SK-N-SH (cell line): ENCODE measurements at regions not wholly inside any gene's neighbourhood (a gene's known extent, or its start where the extent isn't known, plus 50 kb on each side); places are given as distances from the start of the nearest gene placed in this dataset.

Experiments used
- CTCF ChIA-PET: fragments of 300-600, 350-600 bp; formaldehyde crosslinking; extraction: SDS; loops from one replicate; lab custom pipeline; 2021; lab: Yijun Ruan, JAX
- POLR2A ChIA-PET: fragments of 350-600 bp; sonication (Branson Sonifier 250); formaldehyde crosslinking; extraction: SDS; loops from one replicate; lab custom pipeline; 2020; ENCODE audit warnings: antibody characterized with exemption, inconsistent platforms; lab: Yijun Ruan, JAX
- DNase-seq: peaks from one replicate; pipeline ENCODE4 v3.0.0; 2012
- H2AFZ ChIP-seq: fragments of 200-600 bp; sonication (generic); 2 replicates; pipeline ENCODE4 v1.8.1; 2016; ENCODE audit warnings: antibody characterized with exemption, mild to moderate bottlenecking, low read depth
- H3F3A ChIP-seq: fragments of 200-600 bp; sonication (generic); replicated peaks from 2 replicates; pipeline ENCODE3; 2016; ENCODE audit warnings: antibody characterized with exemption, mild to moderate bottlenecking; ENCODE audit not compliant: insufficient read depth
- H3K27ac ChIP-seq, 2 experiments: fragments of 200-500 bp in 1 of 2; fragments of 200-600 bp in 1 of 2; sonication (Bioruptor generic) in 1 of 2; sonication (generic), shearing (Covaris generic) in 1 of 2; 2 replicates each; pipeline versions ENCODE4 v1.5.1 to v1.6.1; 2014 to 2016; ENCODE audit warnings: low read depth in 2 of 2, inconsistent platforms in 1 of 2, low read length in 1 of 2, mild to moderate bottlenecking in 1 of 2, mixed read lengths in 1 of 2
- H3K27me3 ChIP-seq: fragments of 200-600 bp; sonication (generic), shearing (Covaris generic); 2 replicates; pipeline ENCODE4 v1.6.1; 2016; ENCODE audit warnings: mixed run types; ENCODE audit not compliant: insufficient read depth
- H3K36me3 ChIP-seq, 2 experiments: fragments of 200-500 bp in 1 of 2; fragments of 200-600 bp in 1 of 2; sonication (Bioruptor generic) in 1 of 2; sonication (generic) in 1 of 2; replicated peaks in 1 of 2; 2 replicates each; pipeline versions ENCODE3 to v1.5.1; 2014 to 2016; ENCODE audit warnings: low read length in 1 of 2, mild to moderate bottlenecking in 1 of 2; ENCODE audit not compliant: insufficient read depth in 2 of 2, control insufficient read depth in 1 of 2
- H3K4me1 ChIP-seq, 2 experiments: fragments of 200-500 bp in 1 of 2; fragments of 200-600 bp in 1 of 2; sonication (Bioruptor generic) in 1 of 2; sonication (generic), shearing (Covaris generic) in 1 of 2; 2 replicates each; pipeline versions ENCODE4 v1.5.1 to v1.6.1; 2014 to 2016; ENCODE audit warnings: low read depth in 1 of 2, low read length in 1 of 2, mixed run types in 1 of 2; ENCODE audit not compliant: insufficient read depth in 2 of 2, control insufficient read depth in 1 of 2
- H3K4me2 ChIP-seq: fragments of 200-600 bp; sonication (generic), shearing (Covaris generic); 2 replicates; pipeline ENCODE4 v1.6.1; 2017; ENCODE audit warnings: mixed run types
- H3K4me3 ChIP-seq, 2 experiments: fragments of 200-500 bp in 1 of 2; fragments of 200-600 bp in 1 of 2; sonication (Bioruptor generic) in 1 of 2; sonication (generic), shearing (Covaris generic) in 1 of 2; 2 replicates each; pipeline versions ENCODE4 v1.5.1 to v1.8.1; 2014 to 2016; ENCODE audit warnings: low read depth in 2 of 2, inconsistent platforms in 1 of 2, low read length in 1 of 2, mild to moderate bottlenecking in 1 of 2, mixed read lengths in 1 of 2, moderate library complexity in 1 of 2
- H3K79me2 ChIP-seq: fragments of 200-600 bp; sonication (generic); 2 replicates; pipeline ENCODE4 v1.8.1; 2017; ENCODE audit warnings: mild to moderate bottlenecking; ENCODE audit not compliant: insufficient read depth
- H3K9ac ChIP-seq: fragments of 200-600 bp; sonication (generic); 2 replicates; pipeline ENCODE4 v1.6.1; 2017; ENCODE audit warnings: mixed run types
- H3K9me2 ChIP-seq: fragments of 200-600 bp; sonication (generic); 2 replicates; pipeline ENCODE4 v1.6.1; 2017; ENCODE audit warnings: mixed run types
- H3K9me3 ChIP-seq: fragments of 200-600 bp; sonication (generic); 2 replicates; pipeline ENCODE4 v1.6.1; 2017; ENCODE audit warnings: mixed run types, mild to moderate bottlenecking, moderate library complexity
- H4K20me1 ChIP-seq: fragments of 200-600 bp; sonication (generic); 2 replicates; pipeline ENCODE4 v1.6.1; 2017; ENCODE audit warnings: mild to moderate bottlenecking, mixed run types; ENCODE audit not compliant: insufficient read depth
- CHD2 ChIP-seq: fragments of 150-350 bp; IDR thresholded peaks from 2 replicates; pipeline ENCODE4 v1.6.1; 2018; ENCODE audit warnings: low read length; ENCODE audit not compliant: partially characterized antibody
- ELF1 ChIP-seq: IDR thresholded peaks from 2 replicates; pipeline ENCODE4 v1.4.0; 2012
- EZH2phosphoT487 ChIP-seq: fragments of 200-600 bp; sonication (generic); IDR thresholded peaks from 2 replicates; pipeline ENCODE4 v1.6.1; 2017; ENCODE audit warnings: low read depth, mixed run types, mild to moderate bottlenecking, antibody characterized with exemption, moderate library complexity, borderline replicate concordance
- FOSL2 ChIP-seq: IDR thresholded peaks from 2 replicates; pipeline ENCODE4 v1.4.0; 2012; ENCODE audit warnings: low read depth, mild to moderate bottlenecking, moderate library complexity, borderline replicate concordance
- FOXJ3 ChIP-seq: sonication (generic); formaldehyde crosslinking; IDR thresholded peaks from 2 replicates; pipeline ENCODE4 v1.5.1; 2020; ENCODE audit warnings: mild to moderate bottlenecking, missing genetic modification reagents
- GABPA ChIP-seq: IDR thresholded peaks from 2 replicates; pipeline ENCODE4 v1.4.0; 2012; ENCODE audit warnings: low read depth, mild to moderate bottlenecking
- MXI1 ChIP-seq: IDR thresholded peaks from 2 replicates; pipeline ENCODE4 v1.6.1; 2012; ENCODE audit warnings: mild to moderate bottlenecking, low read depth, low read length, improper control_type of control experiment
- NFIC ChIP-seq: IDR thresholded peaks from 2 replicates; pipeline ENCODE4 v1.4.0; 2012; ENCODE audit warnings: borderline replicate concordance
- NRF1 ChIP-seq: IDR thresholded peaks from 2 replicates; pipeline ENCODE4 v1.6.1; 2012; ENCODE audit warnings: low read depth, mild to moderate bottlenecking, low read length
- RCOR1 ChIP-seq: fragments of 150-350 bp; IDR thresholded peaks from 2 replicates; pipeline ENCODE4 v1.6.1; 2017; ENCODE audit warnings: antibody characterized with exemption, low read length
- RFX5 ChIP-seq: IDR thresholded peaks from 2 replicates; pipeline ENCODE4 v1.6.1; 2012; ENCODE audit warnings: mild to moderate bottlenecking, improper control_type of control experiment, low read length
- RXRA ChIP-seq: IDR thresholded peaks from 2 replicates; pipeline ENCODE4 v1.4.0; 2012; ENCODE audit warnings: low read depth, mild to moderate bottlenecking, borderline replicate concordance
- SMC3 ChIP-seq: IDR thresholded peaks from 2 replicates; pipeline ENCODE4 v1.6.1; 2012; ENCODE audit warnings: low read depth, low read length, improper control_type of control experiment
- TCF12 ChIP-seq: IDR thresholded peaks from 2 replicates; pipeline ENCODE4 v1.4.0; 2012
- WGBS: methylation state at CpG from one replicate; pipeline ENCODE4 v1.1.6; 2017; ENCODE audit warnings: low lambda C conversion rate; 5-methylcytosine and 5-hydroxymethylcytosine counted together
- TF ChIP-seq, protein P1 (sequence below): IDR thresholded peaks from 2 replicates; pipeline ENCODE4 v1.6.1; 2012; ENCODE audit warnings: mild to moderate bottlenecking, low read depth, low read length, moderate library complexity
- TF ChIP-seq, protein P2 (sequence below): IDR thresholded peaks from 2 replicates; pipeline ENCODE4 v1.4.0; 2012; ENCODE audit warnings: low read depth, borderline replicate concordance
- TF ChIP-seq, protein P3 (sequence below): IDR thresholded peaks from 2 replicates; pipeline ENCODE4; 2012

DNA sequence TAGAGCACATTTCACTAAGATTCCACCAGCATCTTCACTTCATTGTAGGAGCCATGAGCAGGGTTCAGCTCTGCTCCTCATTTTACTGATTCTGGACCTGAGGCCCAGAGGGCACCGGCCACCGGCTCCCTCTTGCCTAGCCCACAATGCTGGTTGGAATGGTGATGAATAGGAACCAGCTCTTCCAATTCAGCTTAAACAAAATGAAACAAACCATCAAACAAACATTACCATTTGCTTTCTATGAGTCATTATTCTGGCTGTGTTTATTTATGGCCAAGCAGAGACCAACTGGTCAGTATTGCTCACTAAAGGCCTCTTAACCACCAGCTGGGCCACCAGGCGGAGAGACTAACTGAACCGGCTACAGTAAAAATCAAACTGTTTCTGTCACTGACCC, 176.7 kb downstream of the MTX2 start:
- Histone ChIP-seq H3K4me1 (no peaks in the 10 kb centered on the region; a peak in 1 of 4 replicates), H3K9me3 (no peaks in the 10 kb centered on the region), H4K20me1 (no peaks in the 10 kb centered on the region), H3K27ac (no peak overlapping the region), H3K27me3 (no peaks in the 10 kb centered on the region), H3K4me3 (no peak overlapping the region), H2AFZ (no peak overlapping the region), H3K4me2 (peak overlapping the region; percentile 23; the same call in 1 of the 2 replicates), H3K36me3 (no peaks in the 10 kb centered on the region), H3F3A (no peaks in the 10 kb centered on the region), H3K9ac (no peak overlapping the region), H3K79me2 (no peaks in the 10 kb centered on the region), H3K9me2 (no peaks in the 10 kb centered on the region)
- no peak for DNase-seq
- WGBS: 85% methylated on average over 4 of the region's 4 CpGs
- ChIA-PET POLR2A (no interaction called here), CTCF (interaction anchor here (0.8 to 4.3 kb wide), 8 partner anchors 9 to 319 kb away, joined by 3 to 32 read pairs (median 4); no protein-coding TSS in a partner anchor)
- TF ChIP-seq GABPA: no peak
- TF ChIP-seq SMC3: no peak
- no peak for TF ChIP-seq RFX5
- no peak for TF ChIP-seq RXRA
- no peak for TF ChIP-seq EZH2phosphoT487
- TF ChIP-seq RCOR1: no peak
- 0 out of 2 replicates have a peak, but pooled peaks have one; percentile 24 for TF ChIP-seq FOSL2
- TF ChIP-seq, protein P1, sequence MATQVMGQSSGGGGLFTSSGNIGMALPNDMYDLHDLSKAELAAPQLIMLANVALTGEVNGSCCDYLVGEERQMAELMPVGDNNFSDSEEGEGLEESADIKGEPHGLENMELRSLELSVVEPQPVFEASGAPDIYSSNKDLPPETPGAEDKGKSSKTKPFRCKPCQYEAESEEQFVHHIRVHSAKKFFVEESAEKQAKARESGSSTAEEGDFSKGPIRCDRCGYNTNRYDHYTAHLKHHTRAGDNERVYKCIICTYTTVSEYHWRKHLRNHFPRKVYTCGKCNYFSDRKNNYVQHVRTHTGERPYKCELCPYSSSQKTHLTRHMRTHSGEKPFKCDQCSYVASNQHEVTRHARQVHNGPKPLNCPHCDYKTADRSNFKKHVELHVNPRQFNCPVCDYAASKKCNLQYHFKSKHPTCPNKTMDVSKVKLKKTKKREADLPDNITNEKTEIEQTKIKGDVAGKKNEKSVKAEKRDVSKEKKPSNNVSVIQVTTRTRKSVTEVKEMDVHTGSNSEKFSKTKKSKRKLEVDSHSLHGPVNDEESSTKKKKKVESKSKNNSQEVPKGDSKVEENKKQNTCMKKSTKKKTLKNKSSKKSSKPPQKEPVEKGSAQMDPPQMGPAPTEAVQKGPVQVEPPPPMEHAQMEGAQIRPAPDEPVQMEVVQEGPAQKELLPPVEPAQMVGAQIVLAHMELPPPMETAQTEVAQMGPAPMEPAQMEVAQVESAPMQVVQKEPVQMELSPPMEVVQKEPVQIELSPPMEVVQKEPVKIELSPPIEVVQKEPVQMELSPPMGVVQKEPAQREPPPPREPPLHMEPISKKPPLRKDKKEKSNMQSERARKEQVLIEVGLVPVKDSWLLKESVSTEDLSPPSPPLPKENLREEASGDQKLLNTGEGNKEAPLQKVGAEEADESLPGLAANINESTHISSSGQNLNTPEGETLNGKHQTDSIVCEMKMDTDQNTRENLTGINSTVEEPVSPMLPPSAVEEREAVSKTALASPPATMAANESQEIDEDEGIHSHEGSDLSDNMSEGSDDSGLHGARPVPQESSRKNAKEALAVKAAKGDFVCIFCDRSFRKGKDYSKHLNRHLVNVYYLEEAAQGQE: no peak
- TF ChIP-seq NFIC: no peak
- peak; percentile 34; the same call in 1 of the 2 replicates for TF ChIP-seq TCF12
- no peak for TF ChIP-seq CHD2
- TF ChIP-seq NRF1: no peak
- TF ChIP-seq, protein P2, sequence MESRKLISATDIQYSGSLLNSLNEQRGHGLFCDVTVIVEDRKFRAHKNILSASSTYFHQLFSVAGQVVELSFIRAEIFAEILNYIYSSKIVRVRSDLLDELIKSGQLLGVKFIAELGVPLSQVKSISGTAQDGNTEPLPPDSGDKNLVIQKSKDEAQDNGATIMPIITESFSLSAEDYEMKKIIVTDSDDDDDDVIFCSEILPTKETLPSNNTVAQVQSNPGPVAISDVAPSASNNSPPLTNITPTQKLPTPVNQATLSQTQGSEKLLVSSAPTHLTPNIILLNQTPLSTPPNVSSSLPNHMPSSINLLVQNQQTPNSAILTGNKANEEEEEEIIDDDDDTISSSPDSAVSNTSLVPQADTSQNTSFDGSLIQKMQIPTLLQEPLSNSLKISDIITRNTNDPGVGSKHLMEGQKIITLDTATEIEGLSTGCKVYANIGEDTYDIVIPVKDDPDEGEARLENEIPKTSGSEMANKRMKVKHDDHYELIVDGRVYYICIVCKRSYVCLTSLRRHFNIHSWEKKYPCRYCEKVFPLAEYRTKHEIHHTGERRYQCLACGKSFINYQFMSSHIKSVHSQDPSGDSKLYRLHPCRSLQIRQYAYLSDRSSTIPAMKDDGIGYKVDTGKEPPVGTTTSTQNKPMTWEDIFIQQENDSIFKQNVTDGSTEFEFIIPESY: no peak
- no peak for TF ChIP-seq FOXJ3
- TF ChIP-seq ELF1: no peak
- TF ChIP-seq, protein P3, sequence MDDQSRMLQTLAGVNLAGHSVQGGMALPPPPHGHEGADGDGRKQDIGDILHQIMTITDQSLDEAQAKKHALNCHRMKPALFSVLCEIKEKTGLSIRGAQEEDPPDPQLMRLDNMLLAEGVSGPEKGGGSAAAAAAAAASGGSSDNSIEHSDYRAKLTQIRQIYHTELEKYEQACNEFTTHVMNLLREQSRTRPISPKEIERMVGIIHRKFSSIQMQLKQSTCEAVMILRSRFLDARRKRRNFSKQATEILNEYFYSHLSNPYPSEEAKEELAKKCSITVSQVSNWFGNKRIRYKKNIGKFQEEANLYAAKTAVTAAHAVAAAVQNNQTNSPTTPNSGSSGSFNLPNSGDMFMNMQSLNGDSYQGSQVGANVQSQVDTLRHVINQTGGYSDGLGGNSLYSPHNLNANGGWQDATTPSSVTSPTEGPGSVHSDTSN: peak; percentile 31; the same call in 1 of the 2 replicates
- TF ChIP-seq MXI1: no peak
